GM19468 (cell line): ENCODE measurements at regions not wholly inside any gene's neighbourhood (a gene's known extent, or its start where the extent isn't known, plus 50 kb on each side); places are given as distances from the start of the nearest gene placed in this dataset.

Experiments used
- ATAC-seq: cut with Tn5 transposase; IDR thresholded peaks from one replicate; pipeline ENCODE4 v1.9.1; 2021; ENCODE audit warnings: mild to moderate bottlenecking, moderate library complexity, moderate number of reproducible peaks; ENCODE audit not compliant: unreplicated experiment; ENCODE audit errors: extremely low read depth

DNA sequence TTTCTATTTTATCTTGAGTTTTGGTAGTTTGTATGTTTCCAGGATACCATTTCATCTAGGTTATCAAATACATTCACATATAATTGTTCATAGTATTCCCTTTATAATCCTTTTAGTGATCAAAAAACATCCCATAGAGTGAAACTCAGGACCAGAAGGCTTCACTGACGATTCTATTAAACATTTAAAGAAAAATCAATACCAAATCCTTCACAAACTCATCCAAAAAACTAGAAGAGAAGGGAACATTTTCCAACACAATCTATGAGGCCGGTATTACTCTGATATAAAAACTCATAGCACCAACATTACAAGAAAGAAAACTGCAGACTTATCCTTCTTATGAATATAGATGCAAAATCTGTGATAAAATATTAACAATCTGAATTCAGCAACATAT lies 203.4 kb downstream of the ANKRD50 start:
- ATAC-seq: no peak

DNA sequence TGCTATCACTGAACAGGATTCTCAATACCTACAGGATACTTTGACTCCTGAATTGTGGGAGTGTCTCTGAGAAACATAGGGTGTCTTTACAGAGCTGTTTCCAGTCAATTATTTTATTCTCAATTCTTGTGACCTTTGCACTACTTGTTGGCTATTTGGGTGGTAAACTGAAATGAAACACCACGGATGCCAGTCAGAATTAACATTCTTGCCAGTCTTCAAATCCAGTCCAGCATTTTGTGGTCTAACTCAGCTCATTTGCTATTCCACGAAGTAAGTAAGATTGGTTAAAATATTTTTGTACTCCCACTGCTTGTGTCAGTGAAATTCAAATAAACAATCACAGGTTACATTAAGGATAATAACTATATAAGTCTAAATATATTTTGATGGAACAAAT lies 197.9 kb downstream of the ANKRD50 start:
- ATAC-seq: no peak

GRCh38 chr4:124515591-124515990 lies 196.9 kb downstream of the ANKRD50 start:
- no peak for ATAC-seq

DNA sequence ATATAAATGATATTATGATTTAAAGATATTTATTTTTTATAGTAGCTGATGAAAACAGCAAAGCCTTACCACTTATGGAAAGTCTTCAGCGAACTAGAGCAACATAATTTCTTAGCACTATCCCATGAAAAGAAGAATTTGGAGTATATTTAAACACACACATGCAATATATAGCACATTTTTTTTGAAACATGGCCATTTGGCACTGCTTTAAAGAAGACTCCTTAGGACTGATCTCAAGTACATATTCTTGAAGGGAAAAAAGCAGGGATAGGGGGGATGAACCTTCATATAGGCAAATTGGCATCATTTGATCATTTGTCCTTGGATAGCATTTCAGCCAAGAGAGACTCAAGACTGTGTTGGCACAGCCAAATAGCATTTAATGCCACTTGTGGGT lies 193.3 kb downstream of the ANKRD50 start:
- no peak for ATAC-seq

- no peak for ATAC-seq
Observed at GRCh38 chr4:124523816-124524215, 188.7 kb downstream of the ANKRD50 start.

DNA sequence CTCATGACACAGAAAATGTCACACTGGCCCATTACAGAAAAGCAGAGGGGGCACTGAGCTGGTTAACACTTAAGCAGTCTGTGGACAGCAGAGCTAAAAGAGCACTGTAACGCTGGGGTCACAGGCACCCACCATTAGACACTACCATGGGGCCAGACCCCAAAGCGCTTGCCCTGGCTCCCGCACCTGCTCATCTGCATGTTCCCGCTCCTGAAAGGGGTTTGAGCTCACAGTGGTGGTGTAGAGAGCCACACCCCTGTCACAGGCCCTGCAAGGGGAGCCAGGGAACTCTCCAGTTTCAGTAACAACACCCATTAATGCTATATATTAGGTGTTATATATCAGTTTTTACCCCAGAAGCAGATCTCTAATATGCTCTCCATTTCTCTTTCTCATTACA lies 187.0 kb downstream of the ANKRD50 start:
- ATAC-seq: no peak

DNA sequence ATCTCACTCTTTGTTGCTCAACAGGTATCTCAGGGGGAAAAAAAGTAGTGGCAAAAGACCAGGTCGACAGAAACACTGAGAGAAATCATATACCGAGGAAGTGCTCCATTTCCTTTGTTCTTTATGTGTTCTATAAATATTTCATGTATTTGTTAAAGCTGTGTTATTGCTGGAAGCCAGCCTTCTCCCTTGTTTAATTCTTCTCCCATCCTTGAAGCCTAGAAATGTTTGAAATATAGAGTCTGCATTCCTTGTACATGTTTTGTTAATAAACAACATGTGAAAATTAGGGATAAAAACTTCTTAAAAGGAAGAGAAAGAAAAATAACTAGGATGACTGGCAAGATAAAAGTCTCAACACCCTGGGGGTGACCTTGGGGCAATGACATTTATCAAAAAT lies 186.2 kb downstream of the ANKRD50 start:
- no peak for ATAC-seq

DNA sequence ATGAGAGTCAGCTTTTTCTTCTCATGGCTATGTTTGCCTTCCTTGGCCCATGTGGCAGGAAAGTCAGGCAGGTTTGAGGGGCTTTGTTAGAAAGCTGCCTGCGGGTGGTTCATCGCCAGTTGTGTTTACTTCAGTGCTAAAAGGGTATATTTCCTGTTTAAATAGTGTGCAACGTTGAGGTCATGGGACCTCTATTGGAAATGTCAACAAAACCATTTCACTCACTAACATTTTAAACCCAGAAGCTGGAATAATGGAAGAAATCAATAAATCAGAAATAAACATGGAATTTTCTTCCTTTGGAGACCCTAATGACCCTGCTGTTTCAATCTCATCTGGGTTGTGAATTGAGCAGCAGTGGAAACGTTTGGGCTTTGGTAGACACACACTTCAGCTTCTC lies 185.8 kb downstream of the ANKRD50 start:
- no peak for ATAC-seq

GRCh38 chr4:124527364-124527763 lies 185.2 kb downstream of the ANKRD50 start:
- no peak for ATAC-seq

DNA sequence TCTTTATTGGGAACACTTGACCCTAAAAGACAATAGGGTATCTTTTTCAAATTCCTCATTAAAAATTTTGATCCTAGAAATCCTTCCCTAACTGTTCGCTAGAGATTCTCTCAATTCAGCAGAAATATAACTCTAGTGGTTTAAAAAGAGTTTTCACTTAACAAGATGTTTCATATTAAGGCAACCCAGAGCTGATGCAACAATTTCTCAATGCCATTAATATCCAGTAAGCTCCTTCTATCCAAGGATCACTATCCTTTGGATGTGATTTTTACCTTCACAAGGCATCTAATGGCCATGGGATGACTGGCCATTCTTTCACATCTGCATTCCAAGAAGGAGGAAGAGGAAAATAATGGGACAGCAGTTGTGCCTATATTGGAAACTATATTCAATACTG lies 183.4 kb downstream of the ANKRD50 start:
- no peak for ATAC-seq

DNA sequence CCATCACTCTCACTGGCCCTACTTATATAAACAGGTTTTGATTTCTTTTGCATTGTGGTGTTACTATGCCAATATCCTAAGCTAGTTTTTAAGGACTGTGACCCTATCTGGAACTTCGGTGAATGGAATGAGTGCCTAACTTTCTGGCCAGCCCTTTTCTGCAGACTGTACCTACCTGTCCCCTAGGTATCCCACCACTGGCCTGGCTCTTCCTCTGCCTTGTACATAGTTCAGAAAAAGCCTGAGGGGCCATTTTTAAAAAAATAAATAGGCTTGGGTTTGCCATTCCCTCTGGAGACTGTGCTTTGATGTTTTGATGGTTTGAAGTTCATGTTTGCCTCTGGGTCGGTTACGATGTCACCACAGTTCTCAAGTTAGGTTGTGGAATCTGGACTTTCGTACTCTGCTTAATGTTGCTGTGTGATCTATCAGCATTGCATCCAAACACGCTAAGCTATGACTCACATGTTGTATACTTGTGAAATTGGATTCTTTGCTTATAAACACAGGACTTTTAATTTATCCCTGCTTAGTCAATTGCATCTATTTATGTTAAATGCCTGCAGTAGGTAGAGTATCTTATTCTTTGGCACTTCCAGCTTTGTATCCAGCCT lies 182.0 kb downstream of the ANKRD50 start:
- ATAC-seq: no peak

DNA sequence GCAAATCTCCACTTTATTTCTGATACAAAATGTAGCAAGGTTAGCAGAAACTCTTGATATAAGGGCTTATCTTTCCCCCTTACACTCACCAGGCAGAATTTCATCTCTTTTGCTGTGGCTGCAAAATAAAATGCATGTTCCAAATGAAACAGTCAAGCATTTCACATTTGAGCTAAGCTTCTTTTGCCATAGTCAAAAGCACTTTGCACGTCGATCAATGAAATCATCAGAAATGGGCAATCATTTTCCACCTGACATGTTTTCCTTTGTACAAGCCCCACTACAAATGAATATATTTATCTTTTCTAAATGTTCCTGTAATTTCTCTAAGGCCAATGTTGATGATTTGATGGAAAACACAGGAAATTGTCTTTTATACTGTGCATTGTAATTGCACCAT lies 178.4 kb downstream of the ANKRD50 start:
- ATAC-seq: no peak

DNA sequence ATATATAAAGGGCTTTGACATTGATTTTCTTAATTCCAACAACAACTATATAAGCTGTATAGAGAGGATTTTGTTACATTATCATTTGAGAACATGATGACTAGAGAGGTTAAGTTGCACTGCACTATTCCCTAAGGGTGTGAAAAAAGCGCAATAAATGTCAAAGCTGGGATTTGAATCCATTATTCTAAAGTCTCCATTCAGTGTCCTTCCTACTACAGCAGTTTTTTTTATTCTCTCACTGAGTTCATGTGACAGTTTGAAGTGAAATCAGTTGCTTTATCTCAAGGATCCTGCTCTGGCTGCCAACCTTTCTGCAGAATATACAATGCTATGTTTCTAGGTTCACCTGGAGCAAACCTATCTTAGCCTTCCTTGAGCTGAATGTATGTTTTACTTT lies 177.5 kb downstream of the ANKRD50 start:
- ATAC-seq: no peak

DNA sequence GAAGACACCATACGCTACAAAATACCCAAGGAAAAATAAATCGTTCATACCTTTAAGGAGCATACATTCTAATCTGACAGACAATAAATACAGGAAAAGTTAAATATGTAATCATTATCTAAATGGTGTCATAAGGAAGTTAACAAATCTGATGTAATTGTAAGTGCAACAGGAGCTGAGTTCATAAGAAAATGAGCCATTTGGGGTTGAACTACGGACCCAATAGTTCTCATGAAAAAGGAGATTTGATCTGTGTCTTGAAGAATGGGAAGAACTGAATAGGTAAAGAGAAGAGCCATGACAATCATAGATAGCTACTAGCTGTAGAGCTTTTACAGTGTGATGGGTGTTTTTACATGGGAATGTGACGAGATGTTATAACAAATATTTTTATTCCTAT lies 175.6 kb downstream of the ANKRD50 start:
- no peak for ATAC-seq

GRCh38 chr4:124537971-124538370 lies 174.6 kb downstream of the ANKRD50 start:
- no peak for ATAC-seq

DNA sequence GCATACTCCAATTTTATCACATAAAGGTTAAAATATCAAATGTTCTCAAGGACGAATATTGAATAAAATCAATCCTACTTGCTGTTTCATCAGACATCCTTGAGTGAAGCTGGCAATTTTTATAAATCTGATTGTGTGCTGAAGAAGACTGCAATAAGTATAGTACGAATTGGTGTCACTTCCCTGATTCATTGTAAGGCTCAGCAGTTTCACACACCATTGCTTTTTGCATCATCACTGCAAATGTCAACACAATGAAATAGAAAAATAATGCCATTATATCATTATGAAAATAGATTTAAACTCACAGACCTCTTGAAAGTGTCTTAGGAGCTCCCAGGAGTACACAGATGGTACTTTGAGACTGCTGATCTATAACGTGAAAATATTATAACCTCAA lies 172.5 kb downstream of the ANKRD50 start:
- no peak for ATAC-seq

DNA sequence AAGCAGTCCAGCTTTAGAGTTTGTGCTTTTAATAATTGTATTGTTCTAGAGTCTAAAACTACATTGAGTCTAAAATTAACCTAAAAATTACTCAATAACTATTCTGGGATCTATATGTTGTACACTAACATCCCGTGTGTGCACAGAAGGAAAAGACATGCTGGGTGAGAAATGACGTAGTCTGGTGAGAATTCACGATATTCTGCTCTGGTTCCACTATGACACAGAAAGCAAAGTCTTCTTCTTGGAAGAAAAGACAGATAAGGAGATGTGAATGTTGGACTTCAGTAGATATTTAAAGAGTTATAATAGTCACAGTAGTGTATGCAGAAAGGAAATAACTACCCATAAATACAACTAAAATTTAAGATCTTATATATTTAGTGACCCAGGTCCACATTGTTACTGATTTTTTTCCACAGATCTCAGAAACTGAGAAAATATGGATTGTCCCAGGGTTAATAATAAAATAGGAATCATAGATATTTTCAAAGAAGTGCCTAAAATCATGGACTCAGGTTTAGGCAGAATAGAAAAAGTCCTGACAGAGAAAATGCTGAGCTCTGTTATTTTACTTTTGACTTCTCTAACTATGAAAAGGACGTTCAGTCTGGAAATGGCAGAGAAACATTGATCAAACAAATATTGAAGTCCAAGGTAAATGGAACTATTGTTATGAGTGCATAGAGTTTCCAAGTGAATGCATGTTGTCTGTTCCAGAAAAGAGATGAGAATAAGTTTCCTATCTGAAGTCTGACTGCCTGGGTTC lies 170.7 kb downstream of the ANKRD50 start:
- ATAC-seq: no peak

DNA sequence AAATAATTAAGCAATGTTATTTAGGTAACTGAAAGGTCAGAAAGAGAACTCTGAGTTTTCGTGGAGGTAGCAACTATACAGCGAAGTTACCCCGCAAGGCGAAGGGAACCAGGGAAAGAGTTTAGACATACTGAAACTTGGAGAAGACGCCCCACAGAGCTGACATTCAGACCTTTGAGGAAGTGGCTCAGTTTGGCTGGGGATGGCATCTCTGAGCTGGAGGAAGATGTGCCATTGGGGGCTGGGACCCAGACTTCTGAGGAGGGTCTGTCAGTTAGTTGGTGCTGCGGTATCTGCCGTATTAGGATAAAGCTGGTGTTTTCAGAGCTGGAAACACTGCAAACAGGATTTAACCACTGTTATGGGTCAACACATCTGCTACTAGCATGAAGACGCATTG lies 156.6 kb downstream of the ANKRD50 start:
- ATAC-seq: no peak

DNA sequence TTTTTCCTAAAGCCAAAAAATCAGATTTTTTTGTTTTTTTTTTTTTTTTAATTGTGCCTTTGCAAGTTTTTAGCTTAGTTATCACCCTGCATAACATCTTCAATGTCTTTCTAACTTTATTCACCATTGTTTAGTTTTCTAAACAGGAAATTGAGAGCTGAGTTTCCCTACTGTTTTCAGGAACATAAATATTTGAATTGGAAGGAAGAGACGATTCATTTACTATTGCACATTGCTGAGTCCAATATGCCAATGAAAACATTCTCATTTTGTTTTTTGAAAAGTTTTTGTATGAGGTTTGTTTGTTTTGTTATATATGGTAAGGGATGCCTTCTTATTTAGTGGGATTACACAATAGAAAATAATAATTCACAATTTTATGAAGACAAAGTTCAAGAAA lies 148.4 kb downstream of the ANKRD50 start:
- no peak for ATAC-seq

- no peak for ATAC-seq
Observed at GRCh38 chr4:124565371-124565770, 147.2 kb downstream of the ANKRD50 start.

DNA sequence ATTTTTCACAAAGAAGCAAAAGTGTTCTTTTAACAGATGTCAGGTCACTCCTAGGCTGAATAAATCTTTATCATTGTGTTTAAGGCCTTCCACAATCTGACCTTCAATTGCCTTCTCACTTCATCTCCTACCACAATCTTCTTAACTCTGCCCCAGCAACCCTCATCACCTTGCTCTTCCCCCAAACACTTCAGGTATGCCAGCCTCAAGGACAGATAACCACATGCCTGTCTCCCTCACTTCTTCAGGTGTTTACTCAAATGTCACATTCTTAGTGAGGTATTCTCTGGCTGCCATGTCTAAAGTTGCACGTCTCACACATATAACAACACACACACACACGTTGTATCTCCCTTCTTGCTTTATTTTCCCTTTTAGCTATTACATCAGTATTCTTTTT lies 146.5 kb downstream of the ANKRD50 start:
- no peak for ATAC-seq

DNA sequence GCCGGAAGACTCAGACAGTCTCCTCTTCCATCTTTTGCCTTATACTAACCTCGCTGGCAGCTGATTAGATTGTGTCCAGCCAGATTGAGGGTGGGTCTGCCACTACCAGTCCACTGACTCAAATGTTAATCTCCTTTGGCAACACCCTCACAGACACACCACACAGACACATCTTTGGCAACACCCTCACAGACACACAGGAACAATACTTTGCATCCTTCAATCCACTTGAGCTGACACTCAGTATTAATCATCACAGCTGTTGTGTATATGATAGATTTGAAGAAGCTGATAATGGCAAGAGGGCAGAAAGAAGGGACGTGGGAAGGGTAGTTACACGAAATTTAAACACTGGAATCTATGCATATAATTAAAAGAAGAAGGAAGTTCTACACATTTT lies 139.5 kb downstream of the ANKRD50 start:
- ATAC-seq: no peak
